K562 (cell line): ENCODE measurements at regions not wholly inside any gene's neighbourhood (a gene's known extent, or its start where the extent isn't known, plus 50 kb on each side); places are given as distances from the start of the nearest gene placed in this dataset.

Experiments
- ATAC-seq: fragments of 200-7000 bp; cut with Tn5 transposase; 3 replicates; pipeline ENCODE4 v1.9.1; 2020; ENCODE audit warnings: moderate library complexity
- BruUV-seq: library from RNA; stranded (reverse); fragments of 400-500 nt; replicated peaks from 2 replicates; lab custom pipeline; 2021; lab: Mats Ljungman, UMichigan
- CTCF ChIA-PET: fragments of 300-600 bp; formaldehyde crosslinking; extraction: SDS; loops from one replicate; lab custom pipeline; 2021; ENCODE audit warnings: low intra/inter-chr PET ratio; lab: Yijun Ruan, JAX
- POLR2A ChIA-PET: fragments of 300-600, 350-650 bp; sonication (Branson Sonifier 250); formaldehyde crosslinking; extraction: SDS; loops from one replicate; lab custom pipeline; 2021; ENCODE audit warnings: antibody characterized with exemption, inconsistent platforms; lab: Yijun Ruan, JAX
- DNase-seq, 4 experiments: peaks; one replicate each; pipeline versions ENCODE4 v3.0.0 to v3.0.0-alpha.2; 2011 to 2018; ENCODE audit warnings: low spot score in 3 of 4, mixed read lengths in 3 of 4; ENCODE audit errors: extremely low read depth in 1 of 4
- FAIRE-seq: peaks from 2 replicates; lab custom pipeline; 2011; peaks lifted over from hg19 to GRCh38; lab: Jason Lieb, UNC
- H2AFZ ChIP-seq: 2 replicates; pipeline ENCODE4 v1.6.0; 2011; ENCODE audit warnings: low read depth, low read length, control low read depth, inconsistent platforms
- H3K27ac ChIP-seq: fragments of 200-600 bp; 3 replicates; pipeline ENCODE4 v1.8.0; 2011; ENCODE audit warnings: low read depth, mild to moderate bottlenecking, control low read depth, inconsistent platforms, low read length, moderate library complexity, mixed read lengths; ENCODE audit errors: extremely low read depth
- H3K27me3 ChIP-seq, 2 experiments: fragments of 300-600 bp in 1 of 2; 2 replicates in 1 of 2; 3 replicates in 1 of 2; pipeline versions ENCODE4 v1.6.0 to v1.8.0; 2011; ENCODE audit warnings: inconsistent platforms in 2 of 2, low read length in 2 of 2, mild to moderate bottlenecking in 1 of 2, mixed read lengths in 1 of 2, moderate library complexity in 1 of 2; ENCODE audit not compliant: control insufficient read depth in 2 of 2, insufficient read depth in 2 of 2
- H3K36me3 ChIP-seq: fragments of 300-600 bp; 3 replicates; pipeline ENCODE4 v1.8.0; 2011; ENCODE audit warnings: mild to moderate bottlenecking, low read length, inconsistent platforms; ENCODE audit not compliant: control insufficient read depth, insufficient read depth
- H3K4me1 ChIP-seq, 2 experiments: fragments of 200-600 bp in 1 of 2; replicated peaks in 1 of 2; 2 replicates in 1 of 2; 3 replicates in 1 of 2; pipeline versions ENCODE4 v1.5.1 to v1.8.0; 2011; ENCODE audit warnings: inconsistent platforms in 2 of 2, low read length in 2 of 2, mild to moderate bottlenecking in 1 of 2, mixed read lengths in 1 of 2, moderate library complexity in 1 of 2; ENCODE audit not compliant: control insufficient read depth in 2 of 2, insufficient read depth in 2 of 2
- H3K4me2 ChIP-seq: 2 replicates; pipeline ENCODE4 v1.6.1; 2011; ENCODE audit warnings: low read length, control low read depth, inconsistent platforms, mixed read lengths; ENCODE audit not compliant: insufficient read depth
- H3K4me3 ChIP-seq: fragments of 200-600 bp; sonication (generic), shearing (Covaris generic); 2 replicates; pipeline ENCODE4 v1.5.1; 2016; ENCODE audit warnings: control low read depth, inconsistent platforms
- H3K79me2 ChIP-seq: fragments of 200-600 bp; 3 replicates; pipeline ENCODE4 v1.8.0; 2011; ENCODE audit warnings: low read length, inconsistent platforms; ENCODE audit not compliant: control insufficient read depth, insufficient read depth
- H3K9ac ChIP-seq, 2 experiments: 2 replicates each; pipeline versions ENCODE4 v1.6.0 to v1.6.1; 2011; ENCODE audit warnings: low read depth in 2 of 2, low read length in 2 of 2, control low read depth in 1 of 2, inconsistent platforms in 1 of 2, mild to moderate bottlenecking in 1 of 2, mixed read lengths in 1 of 2; ENCODE audit not compliant: insufficient read depth in 1 of 2
- H3K9me1 ChIP-seq: one replicate; pipeline ENCODE4 v1.6.0; 2011; ENCODE audit warnings: inconsistent platforms, mild to moderate bottlenecking, low read length, moderate library complexity; ENCODE audit not compliant: control insufficient read depth, insufficient read depth
- H3K9me3 ChIP-seq: replicated peaks from 2 replicates; pipeline ENCODE4 v1.5.1; 2011; ENCODE audit warnings: low read depth, low read length, inconsistent platforms; ENCODE audit not compliant: control insufficient read depth, insufficient read depth
- H4K20me1 ChIP-seq: replicated peaks from 2 replicates; pipeline ENCODE4 v1.6.1; 2011; ENCODE audit warnings: low read length, inconsistent platforms, mixed read lengths; ENCODE audit not compliant: control insufficient read depth, insufficient read depth
- ATF7 ChIP-seq: fragments of 450-650 bp; IDR thresholded peaks from 2 replicates; pipeline ENCODE4 v1.7.1; 2014; ENCODE audit warnings: mild to moderate bottlenecking, moderate library complexity
- BRD9 ChIP-seq: fragments of 450-650 bp; IDR thresholded peaks from 2 replicates; pipeline ENCODE4 v1.6.1; 2018; ENCODE audit warnings: low read depth; ENCODE audit not compliant: partially characterized antibody
- MEF2A ChIP-seq: IDR thresholded peaks from 2 replicates; pipeline ENCODE4 v1.6.1; 2011; ENCODE audit warnings: low read depth, mild to moderate bottlenecking, low read length, moderate library complexity; ENCODE audit not compliant: control insufficient read depth
- STAT5A ChIP-seq: IDR thresholded peaks from 2 replicates; pipeline ENCODE4 v1.6.1; 2012; ENCODE audit warnings: low read length, inconsistent platforms, borderline replicate concordance
- ZNF133 ChIP-seq: fragments of 250-450 bp; sonication (Bioruptor Pico); IDR thresholded peaks from 2 replicates; pipeline ENCODE4 v1.4.0; 2020; ENCODE audit warnings: mild to moderate bottlenecking
- ZNF830 ChIP-seq: fragments of 250-450 bp; sonication (Bioruptor Pico); IDR thresholded peaks from 2 replicates; pipeline ENCODE4 v1.5.0; 2021; ENCODE audit warnings: mild to moderate bottlenecking
- WGBS: fragments of 100-300 bp; shearing (Covaris generic); methylation state at CpG from one replicate; pipeline ENCODE4 v1.1.6; 2016; ENCODE audit warnings: low coverage, mixed read lengths; ENCODE audit not compliant: insufficient coverage; ENCODE audit errors: missing lambda C conversion rate; 5-methylcytosine and 5-hydroxymethylcytosine counted together
- in situ Hi-C: fragments of 300-500 bp; cut with MboI; formaldehyde crosslinking; loops from 4 replicates; pipeline ENCODE4 v1.15.0; 2018; ENCODE audit warnings: inconsistent platforms, mixed read lengths
- intact Hi-C: fragments of 100-400 bp; cut with micrococcal nuclease; formaldehyde crosslinking; loops from 2 replicates; pipeline ENCODE4 v1.14.2; 2022
- TF ChIP-seq, protein P1 (sequence below): fragments of 250-450 bp; sonication (Bioruptor Pico); IDR thresholded peaks from 2 replicates; pipeline ENCODE4 v1.5.0; 2021; ENCODE audit warnings: mild to moderate bottlenecking, moderate library complexity
- TF ChIP-seq, protein P2 (sequence below): fragments of 450-650 bp; formaldehyde crosslinking; IDR thresholded peaks from 2 replicates; pipeline ENCODE4 v1.4.0; 2020; ENCODE audit warnings: mild to moderate bottlenecking, mixed read lengths
- TF ChIP-seq, protein P3 (sequence below): fragments of 450-650 bp; IDR thresholded peaks from 2 replicates; pipeline ENCODE4 v1.6.1; 2016

DNA sequence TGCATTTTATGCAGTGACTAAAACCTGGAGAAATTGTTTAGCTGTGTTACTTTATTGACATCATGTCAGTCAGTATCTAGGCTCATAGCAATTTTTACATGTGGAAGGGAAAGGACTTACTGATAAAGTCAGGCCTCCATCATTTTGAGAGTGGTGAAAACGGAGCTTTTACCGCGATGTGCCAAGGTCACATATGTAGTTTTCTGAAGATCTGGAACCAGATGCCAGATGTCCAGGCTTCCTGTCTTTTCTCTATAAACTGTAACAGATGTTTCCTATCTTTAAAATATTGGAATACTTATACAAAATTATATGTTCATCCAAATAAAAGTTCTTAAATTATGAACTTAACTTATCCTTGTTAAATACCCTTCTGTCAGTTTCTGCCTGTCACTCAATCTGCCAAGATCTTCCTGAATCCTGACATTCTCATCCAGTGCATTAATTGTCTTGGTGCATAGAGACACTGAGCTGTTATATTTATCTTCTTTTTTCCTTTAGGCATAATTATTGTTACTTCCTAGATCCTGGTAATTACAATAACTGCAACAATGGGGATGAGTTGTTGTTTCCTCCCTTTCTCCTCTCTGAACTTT, 1646.2 kb upstream of the TENM3 start:
- DNase-seq = no peak
- Histone ChIP-seq H3K27me3 (no peaks in the 10 kb centered on the region), H3K9me3 (no peaks in the 10 kb centered on the region), H3K4me2 (no peak overlapping the region), H3K79me2 (no peaks in the 10 kb centered on the region), H4K20me1 (no peaks in the 10 kb centered on the region), H3K9ac (no peak overlapping the region), H3K27ac (no peak overlapping the region), H3K9me1 (no peaks in the 10 kb centered on the region), H3K4me1 (no peaks in the 10 kb centered on the region), H3K4me3 (no peak overlapping the region), H2AFZ (no peak overlapping the region), H3K36me3 (no peaks in the 10 kb centered on the region)
- intact Hi-C loops (no loop called here), in situ Hi-C loops (no loop called here)
- no peak for TF ChIP-seq STAT5A
- no peak for FAIRE-seq
- WGBS = 4% methylated on average over 3 of the region's 3 CpGs
- BruUV-seq = no TSS peak
- ChIA-PET POLR2A (no interaction called here), CTCF (no interaction called here)
- ATAC-seq = no peak

DNA sequence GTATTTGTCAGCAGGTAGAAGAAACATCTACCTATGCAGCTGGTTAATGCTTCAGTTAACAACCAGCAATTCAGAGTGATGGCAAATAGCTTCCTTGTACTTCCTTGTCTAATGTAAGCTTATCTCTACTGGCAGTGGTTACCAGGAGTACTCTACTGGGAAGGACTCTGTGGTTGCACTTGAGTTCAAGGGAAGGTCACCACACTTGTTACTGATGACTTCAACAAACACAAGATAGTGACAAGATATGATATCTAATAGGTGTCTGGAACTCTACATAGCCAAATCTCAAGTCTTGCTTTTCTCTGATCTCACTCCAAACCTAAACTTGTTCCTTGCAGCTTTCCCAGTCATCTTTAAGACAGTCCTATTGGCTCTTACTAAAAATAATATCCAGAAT, 1644.9 kb upstream of the TENM3 start:
- ChIA-PET POLR2A (no interaction called here), CTCF (no interaction called here)
- no peak for FAIRE-seq
- no peaks in the 10 kb centered on the region for H3K9me1 ChIP-seq
- H4K20me1 ChIP-seq = no peaks in the 10 kb centered on the region
- no peak overlapping the region for H2AFZ ChIP-seq
- no peak overlapping the region for H3K9ac ChIP-seq
- no peak overlapping the region for H3K4me2 ChIP-seq
- no peaks in the 10 kb centered on the region for H3K27me3 ChIP-seq
- H3K79me2 ChIP-seq = no peaks in the 10 kb centered on the region
- in situ Hi-C loops (no loop called here), intact Hi-C loops (no loop called here)
- no peaks in the 10 kb centered on the region for H3K9me3 ChIP-seq
- DNase-seq = no peak
- no TSS peak for BruUV-seq
- no peaks in the 10 kb centered on the region for H3K36me3 ChIP-seq
- no peak for ATAC-seq
- no peaks in the 10 kb centered on the region for H3K4me1 ChIP-seq
- no peak overlapping the region for H3K4me3 ChIP-seq
- no peak overlapping the region for H3K27ac ChIP-seq
- TF ChIP-seq, protein P1, sequence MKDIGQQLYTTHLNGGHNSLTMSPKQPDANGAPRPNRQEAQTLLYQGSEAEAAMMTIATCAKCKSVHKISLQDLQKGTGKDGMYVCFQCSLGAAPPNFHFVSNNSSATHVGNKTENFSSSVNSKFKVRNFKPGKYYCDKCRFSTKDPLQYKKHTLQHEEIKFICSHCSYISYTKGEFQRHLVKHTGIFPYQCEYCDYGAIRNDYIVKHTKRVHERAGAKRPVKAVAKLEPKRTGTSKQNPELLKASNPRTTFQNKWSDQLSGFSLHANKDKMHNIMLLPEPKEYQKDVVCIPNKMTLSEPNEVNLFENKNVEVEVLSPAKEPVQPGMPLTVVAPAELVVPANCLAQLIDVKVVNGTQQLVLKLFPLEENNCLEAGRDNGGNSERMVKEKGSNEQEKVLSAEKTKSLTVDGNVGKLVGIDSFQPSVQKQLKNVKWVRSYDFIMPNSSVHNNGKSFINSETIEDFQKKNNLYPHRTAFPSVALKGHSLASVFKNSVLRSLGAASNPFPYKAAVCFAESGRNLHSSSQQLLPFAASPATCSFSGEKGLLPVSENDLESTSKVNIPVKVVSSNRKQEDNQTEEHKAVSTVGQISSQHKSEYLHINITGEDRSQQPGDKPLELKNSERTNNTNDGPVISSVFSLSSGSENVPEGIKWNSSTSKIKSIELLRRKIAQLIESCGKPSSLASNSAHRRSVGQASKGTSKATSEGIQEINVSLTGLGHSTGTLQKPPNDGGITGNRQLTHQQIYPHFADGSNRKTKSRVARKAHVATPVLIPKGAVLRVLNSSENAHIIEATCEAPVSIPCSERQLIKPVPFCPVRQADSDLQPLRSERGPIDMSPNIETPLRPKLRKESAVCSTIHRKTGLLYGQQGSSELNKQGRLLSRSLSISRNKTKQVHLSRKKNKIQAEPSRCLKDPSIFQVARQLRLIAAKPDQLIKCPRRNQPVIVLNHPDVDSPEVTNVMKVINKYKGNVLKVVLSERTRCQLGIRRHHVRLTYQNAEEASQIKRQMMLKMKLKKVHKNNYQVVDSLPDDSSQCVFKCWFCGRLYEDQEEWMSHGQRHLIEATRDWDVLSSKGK (CRISPR knock-in tag) = no peak
- TF ChIP-seq ZNF830 (CRISPR knock-in tag) (no peak), MEF2A (no peak), BRD9 (no peak), ZNF133 (no peak), ATF7 (no peak)
- TF ChIP-seq, protein P2, sequence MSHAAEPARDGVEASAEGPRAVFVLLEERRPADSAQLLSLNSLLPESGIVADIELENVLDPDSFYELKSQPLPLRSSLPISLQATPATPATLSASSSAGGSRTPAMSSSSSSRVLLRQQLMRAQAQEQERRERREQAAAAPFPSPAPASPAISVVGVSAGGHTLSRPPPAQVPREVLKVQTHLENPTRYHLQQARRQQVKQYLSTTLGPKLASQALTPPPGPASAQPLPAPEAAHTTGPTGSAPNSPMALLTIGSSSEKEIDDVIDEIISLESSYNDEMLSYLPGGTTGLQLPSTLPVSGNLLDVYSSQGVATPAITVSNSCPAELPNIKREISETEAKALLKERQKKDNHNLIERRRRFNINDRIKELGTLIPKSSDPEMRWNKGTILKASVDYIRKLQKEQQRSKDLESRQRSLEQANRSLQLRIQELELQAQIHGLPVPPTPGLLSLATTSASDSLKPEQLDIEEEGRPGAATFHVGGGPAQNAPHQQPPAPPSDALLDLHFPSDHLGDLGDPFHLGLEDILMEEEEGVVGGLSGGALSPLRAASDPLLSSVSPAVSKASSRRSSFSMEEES = no peak
- TF ChIP-seq, protein P3, sequence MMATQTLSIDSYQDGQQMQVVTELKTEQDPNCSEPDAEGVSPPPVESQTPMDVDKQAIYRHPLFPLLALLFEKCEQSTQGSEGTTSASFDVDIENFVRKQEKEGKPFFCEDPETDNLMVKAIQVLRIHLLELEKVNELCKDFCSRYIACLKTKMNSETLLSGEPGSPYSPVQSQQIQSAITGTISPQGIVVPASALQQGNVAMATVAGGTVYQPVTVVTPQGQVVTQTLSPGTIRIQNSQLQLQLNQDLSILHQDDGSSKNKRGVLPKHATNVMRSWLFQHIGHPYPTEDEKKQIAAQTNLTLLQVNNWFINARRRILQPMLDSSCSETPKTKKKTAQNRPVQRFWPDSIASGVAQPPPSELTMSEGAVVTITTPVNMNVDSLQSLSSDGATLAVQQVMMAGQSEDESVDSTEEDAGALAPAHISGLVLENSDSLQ = no peak
